ENCODE measurements at regions not wholly inside any gene's neighbourhood (a gene's known extent, or its start where the extent isn't known, plus 50 kb on each side); places are given as distances from the start of the nearest gene placed in this dataset.

- TF ChIP-seq, protein P1, sequence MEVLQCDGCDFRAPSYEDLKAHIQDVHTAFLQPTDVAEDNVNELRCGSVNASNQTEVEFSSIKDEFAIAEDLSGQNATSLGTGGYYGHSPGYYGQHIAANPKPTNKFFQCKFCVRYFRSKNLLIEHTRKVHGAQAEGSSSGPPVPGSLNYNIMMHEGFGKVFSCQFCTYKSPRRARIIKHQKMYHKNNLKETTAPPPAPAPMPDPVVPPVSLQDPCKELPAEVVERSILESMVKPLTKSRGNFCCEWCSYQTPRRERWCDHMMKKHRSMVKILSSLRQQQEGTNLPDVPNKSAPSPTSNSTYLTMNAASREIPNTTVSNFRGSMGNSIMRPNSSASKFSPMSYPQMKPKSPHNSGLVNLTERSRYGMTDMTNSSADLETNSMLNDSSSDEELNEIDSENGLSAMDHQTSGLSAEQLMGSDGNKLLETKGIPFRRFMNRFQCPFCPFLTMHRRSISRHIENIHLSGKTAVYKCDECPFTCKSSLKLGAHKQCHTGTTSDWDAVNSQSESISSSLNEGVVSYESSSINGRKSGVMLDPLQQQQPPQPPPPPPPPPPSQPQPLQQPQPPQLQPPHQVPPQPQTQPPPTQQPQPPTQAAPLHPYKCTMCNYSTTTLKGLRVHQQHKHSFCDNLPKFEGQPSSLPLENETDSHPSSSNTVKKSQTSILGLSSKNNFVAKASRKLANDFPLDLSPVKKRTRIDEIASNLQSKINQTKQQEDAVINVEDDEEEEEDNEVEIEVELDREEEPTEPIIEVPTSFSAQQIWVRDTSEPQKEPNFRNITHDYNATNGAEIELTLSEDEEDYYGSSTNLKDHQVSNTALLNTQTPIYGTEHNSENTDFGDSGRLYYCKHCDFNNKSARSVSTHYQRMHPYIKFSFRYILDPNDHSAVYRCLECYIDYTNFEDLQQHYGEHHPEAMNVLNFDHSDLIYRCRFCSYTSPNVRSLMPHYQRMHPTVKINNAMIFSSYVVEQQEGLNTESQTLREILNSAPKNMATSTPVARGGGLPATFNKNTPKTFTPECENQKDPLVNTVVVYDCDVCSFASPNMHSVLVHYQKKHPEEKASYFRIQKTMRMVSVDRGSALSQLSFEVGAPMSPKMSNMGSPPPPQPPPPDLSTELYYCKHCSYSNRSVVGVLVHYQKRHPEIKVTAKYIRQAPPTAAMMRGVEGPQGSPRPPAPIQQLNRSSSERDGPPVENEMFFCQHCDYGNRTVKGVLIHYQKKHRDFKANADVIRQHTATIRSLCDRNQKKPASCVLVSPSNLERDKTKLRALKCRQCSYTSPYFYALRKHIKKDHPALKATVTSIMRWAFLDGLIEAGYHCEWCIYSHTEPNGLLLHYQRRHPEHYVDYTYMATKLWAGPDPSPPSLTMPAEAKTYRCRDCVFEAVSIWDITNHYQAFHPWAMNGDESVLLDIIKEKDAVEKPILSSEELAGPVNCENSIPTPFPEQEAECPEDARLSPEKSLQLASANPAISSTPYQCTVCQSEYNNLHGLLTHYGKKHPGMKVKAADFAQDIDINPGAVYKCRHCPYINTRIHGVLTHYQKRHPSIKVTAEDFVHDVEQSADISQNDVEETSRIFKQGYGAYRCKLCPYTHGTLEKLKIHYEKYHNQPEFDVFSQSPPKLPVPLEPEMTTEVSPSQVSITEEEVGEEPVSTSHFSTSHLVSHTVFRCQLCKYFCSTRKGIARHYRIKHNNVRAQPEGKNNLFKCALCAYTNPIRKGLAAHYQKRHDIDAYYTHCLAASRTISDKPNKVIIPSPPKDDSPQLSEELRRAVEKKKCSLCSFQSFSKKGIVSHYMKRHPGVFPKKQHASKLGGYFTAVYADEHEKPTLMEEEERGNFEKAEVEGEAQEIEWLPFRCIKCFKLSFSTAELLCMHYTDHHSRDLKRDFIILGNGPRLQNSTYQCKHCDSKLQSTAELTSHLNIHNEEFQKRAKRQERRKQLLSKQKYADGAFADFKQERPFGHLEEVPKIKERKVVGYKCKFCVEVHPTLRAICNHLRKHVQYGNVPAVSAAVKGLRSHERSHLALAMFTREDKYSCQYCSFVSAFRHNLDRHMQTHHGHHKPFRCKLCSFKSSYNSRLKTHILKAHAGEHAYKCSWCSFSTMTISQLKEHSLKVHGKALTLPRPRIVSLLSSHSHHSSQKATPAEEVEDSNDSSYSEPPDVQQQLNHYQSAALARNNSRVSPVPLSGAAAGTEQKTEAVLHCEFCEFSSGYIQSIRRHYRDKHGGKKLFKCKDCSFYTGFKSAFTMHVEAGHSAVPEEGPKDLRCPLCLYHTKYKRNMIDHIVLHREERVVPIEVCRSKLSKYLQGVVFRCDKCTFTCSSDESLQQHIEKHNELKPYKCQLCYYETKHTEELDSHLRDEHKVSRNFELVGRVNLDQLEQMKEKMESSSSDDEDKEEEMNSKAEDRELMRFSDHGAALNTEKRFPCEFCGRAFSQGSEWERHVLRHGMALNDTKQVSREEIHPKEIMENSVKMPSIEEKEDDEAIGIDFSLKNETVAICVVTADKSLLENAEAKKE (CRISPR knock-in tag; IDR thresholded peaks at IDR 0.05): no peak
- no peak for TF ChIP-seq STAT1 (IDR thresholded peaks at IDR 0.05; ENCODE audit: unreplicated experiment)
- no peak for TF ChIP-seq EZH2phosphoT487 (IDR thresholded peaks at IDR 0.05; ENCODE audit: unreplicated experiment)
- TF ChIP-seq, protein P2, sequence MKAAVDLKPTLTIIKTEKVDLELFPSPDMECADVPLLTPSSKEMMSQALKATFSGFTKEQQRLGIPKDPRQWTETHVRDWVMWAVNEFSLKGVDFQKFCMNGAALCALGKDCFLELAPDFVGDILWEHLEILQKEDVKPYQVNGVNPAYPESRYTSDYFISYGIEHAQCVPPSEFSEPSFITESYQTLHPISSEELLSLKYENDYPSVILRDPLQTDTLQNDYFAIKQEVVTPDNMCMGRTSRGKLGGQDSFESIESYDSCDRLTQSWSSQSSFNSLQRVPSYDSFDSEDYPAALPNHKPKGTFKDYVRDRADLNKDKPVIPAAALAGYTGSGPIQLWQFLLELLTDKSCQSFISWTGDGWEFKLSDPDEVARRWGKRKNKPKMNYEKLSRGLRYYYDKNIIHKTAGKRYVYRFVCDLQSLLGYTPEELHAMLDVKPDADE (IDR thresholded peaks at IDR 0.05): no peak
- no peak for TF ChIP-seq ZNF114 (CRISPR knock-in tag; IDR thresholded peaks at IDR 0.05)
- no peak for TF ChIP-seq CREB1 (CRISPR knock-in tag; IDR thresholded peaks at IDR 0.05; ENCODE audit: low read depth)
- no peak for TF ChIP-seq NANOG (IDR thresholded peaks at IDR 0.05; ENCODE audit: borderline replicate concordance)
- no peak for TF ChIP-seq ZNF331 (CRISPR knock-in tag; IDR thresholded peaks at IDR 0.05; ENCODE audit: low read depth)
- TF ChIP-seq EZH2 (IDR thresholded peaks at IDR 0.05; ENCODE audit: low read depth, unreplicated experiment): no peak
These were observed 203.4 kb upstream of the MIR17HG start (continued) for GRCh38 chr13:91144054-91144453.

DNA sequence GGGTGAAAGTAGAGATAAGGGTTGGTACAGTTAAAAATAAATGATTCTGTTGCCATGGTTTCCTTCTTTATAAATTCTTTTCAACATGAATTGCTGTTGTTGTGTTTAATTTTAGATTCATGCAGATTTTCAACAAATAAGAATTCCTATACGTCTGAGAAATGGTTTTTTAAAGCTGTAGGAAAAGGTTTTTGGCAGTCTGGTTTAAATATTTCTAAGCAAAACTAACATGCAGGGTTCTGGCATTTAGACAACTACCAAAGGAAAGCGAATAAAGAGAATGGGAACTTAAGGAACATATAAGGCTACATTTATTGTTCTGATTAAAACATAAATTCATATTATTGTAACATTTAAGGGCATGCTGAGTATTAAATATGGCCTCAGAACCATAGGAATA lies 203.0 kb upstream of the MIR17HG start:
- Histone ChIP-seq H3K27me3 (ENCODE audit: insufficient read depth) (no peaks in the 10 kb centered on the region), H2AFZ (no peak overlapping the region), H3K36me3 (ENCODE audit: insufficient read depth) (no peaks in the 10 kb centered on the region), H3K4me3 (no peak overlapping the region), H3K4me1 (ENCODE audit: insufficient read depth) (peaks cover 3% of the 10 kb centered on the region), H3K4me2 (no peak overlapping the region), H4K20me1 (replicated peaks; ENCODE audit: insufficient read depth) (no peaks in the 10 kb centered on the region), H3K9me2 (ENCODE audit: insufficient read depth) (no peaks in the 10 kb centered on the region), H3K79me2 (replicated peaks; ENCODE audit: insufficient read depth) (no peaks in the 10 kb centered on the region), H3F3A (replicated peaks; ENCODE audit: low read depth) (no peaks in the 10 kb centered on the region), H3K27ac (ENCODE audit: low read depth) (no peak overlapping the region)
- Mint-ChIP-seq H3K4me3 (no peak overlapping the region), H3K9me3 (no peaks in the 10 kb centered on the region), H3K4me1 (peaks cover 15% of the 10 kb centered on the region), H3K36me3 (ENCODE audit: low read depth) (no peaks in the 10 kb centered on the region), H3K27me3 (ENCODE audit: insufficient read depth, low read depth, poor library complexity) (no peaks in the 10 kb centered on the region), H3K27ac (no peak overlapping the region)
- ATAC-seq (no peak), DNase-seq (ENCODE audit: low spot score) (no peak)
- TF ChIP-seq REST (IDR thresholded peaks at IDR 0.05; ENCODE audit: unreplicated experiment) (no peak), CREB1 (CRISPR knock-in tag; IDR thresholded peaks at IDR 0.05; ENCODE audit: low read depth) (no peak), ZNF331 (CRISPR knock-in tag; IDR thresholded peaks at IDR 0.05; ENCODE audit: low read depth) (no peak)

All from GM23338 (cell line).